ENCODE measurements at regions not wholly inside any gene's neighbourhood (a gene's known extent, or its start where the extent isn't known, plus 50 kb on each side); places are given as distances from the start of the nearest gene placed in this dataset.
"Not testable (repeated sequence)": the region's sequence is repeated elsewhere in the genome, so short reads cannot be mapped to it uniquely, and the experiment has no call there.

GRCh38 chr3:103511891-103512290, 1077.1 kb downstream of the ZPLD1 start:
- DNase-seq: no peak

GRCh38 chr3:103512595-103512994, 1077.8 kb downstream of the ZPLD1 start:
- no peak for DNase-seq

- no peak for DNase-seq
Observed at GRCh38 chr3:103513003-103513402, 1078.2 kb downstream of the ZPLD1 start.

- DNase-seq: no peak
Observed at GRCh38 chr3:103515116-103515515, 1080.3 kb downstream of the ZPLD1 start.

- no peak for DNase-seq
Observed at GRCh38 chr3:103516950-103517349, 1082.1 kb downstream of the ZPLD1 start.

GRCh38 chr3:103531327-103531726, 1096.5 kb downstream of the ZPLD1 start:
- DNase-seq: not testable (repeated sequence)

- DNase-seq: no peak
Observed at GRCh38 chr3:103532986-103533385, 1098.2 kb downstream of the ZPLD1 start.

GRCh38 chr3:103554451-103554850, 1119.6 kb downstream of the ZPLD1 start:
- no peak for DNase-seq

GRCh38 chr3:103564116-103564515, 1129.3 kb downstream of the ZPLD1 start:
- not testable (repeated sequence) for DNase-seq

GRCh38 chr3:103585809-103586208, 1151.0 kb downstream of the ZPLD1 start:
- no peak for DNase-seq

GRCh38 chr3:103589770-103590169, 1155.0 kb downstream of the ZPLD1 start:
- DNase-seq: no peak

GRCh38 chr3:103600844-103601243, 1166.0 kb downstream of the ZPLD1 start:
- DNase-seq: no peak

GRCh38 chr3:103601666-103602065, 1166.9 kb downstream of the ZPLD1 start:
- DNase-seq: no peak

GRCh38 chr3:103609472-103609871, 1174.7 kb downstream of the ZPLD1 start:
- DNase-seq: no peak

GRCh38 chr3:103613397-103614156, 1178.8 kb downstream of the ZPLD1 start:
- no peak for DNase-seq

GRCh38 chr3:103614719-103615118, 1179.9 kb downstream of the ZPLD1 start:
- no peak for DNase-seq

GRCh38 chr3:103617961-103618360, 1183.1 kb downstream of the ZPLD1 start:
- DNase-seq: no peak

- no peak for DNase-seq
Observed at GRCh38 chr3:103624271-103624670, 1189.5 kb downstream of the ZPLD1 start.

GRCh38 chr3:103629391-103629790, 1194.6 kb downstream of the ZPLD1 start:
- no peak for DNase-seq

- DNase-seq: no peak
Observed at GRCh38 chr3:103644450-103644849, 1209.6 kb downstream of the ZPLD1 start.

- no peak for DNase-seq
Observed at GRCh38 chr3:103653996-103654395, 1219.2 kb downstream of the ZPLD1 start.

GRCh38 chr3:103657756-103658155, 1222.9 kb downstream of the ZPLD1 start:
- DNase-seq: no peak

- DNase-seq: no peak
Observed at GRCh38 chr3:103660810-103661209, 1226.0 kb downstream of the ZPLD1 start.

- no peak for DNase-seq
Observed at GRCh38 chr3:103662591-103662990, 1227.8 kb downstream of the ZPLD1 start.

- DNase-seq: no peak
Observed at GRCh38 chr3:103672346-103672745, 1237.5 kb downstream of the ZPLD1 start.

Data from suppressor macrophage treated with lipopolysaccharide for 1 hour (primary cell).